PC-9 (cell line): ENCODE measurements at regions not wholly inside any gene's neighbourhood (a gene's known extent, or its start where the extent isn't known, plus 50 kb on each side); places are given as distances from the start of the nearest gene placed in this dataset.

ENCODE experiments used
- CTCF ChIP-seq: fragments of 200-600 bp; sonication (generic); conservative IDR thresholded peaks from 2 replicates; pipeline ENCODE4 v1.6.1; 2017; ENCODE audit warnings: mixed run types, antibody characterized with exemption, mild to moderate bottlenecking, moderate library complexity
- EZH2 ChIP-seq: fragments of 200-600 bp; sonication (generic); IDR thresholded peaks from 2 replicates; pipeline ENCODE4 v1.8.0; 2017; ENCODE audit warnings: antibody characterized with exemption, low read depth

- TF ChIP-seq CTCF = no peak
- no peak for TF ChIP-seq EZH2
These were observed 168.3 kb downstream of the TRIML1 start for GRCh38 chr4:188307591-188307990.
